Panc1 (cell line): ENCODE measurements at regions not wholly inside any gene's neighbourhood (a gene's known extent, or its start where the extent isn't known, plus 50 kb on each side); places are given as distances from the start of the nearest gene placed in this dataset.

Experiments
- ATAC-seq: fragments of 200-7000 bp; cut with Tn5 transposase; 2 replicates; pipeline ENCODE4 v1.9.1; 2020; ENCODE audit warnings: mild to moderate bottlenecking, moderate library complexity
- BruUV-seq: library from RNA; stranded (reverse); fragments of 400-500 nt; replicated peaks from 2 replicates; lab custom pipeline; 2021; lab: Mats Ljungman, UMichigan
- CTCF ChIA-PET: fragments of 300-600 bp; sonication (Branson Sonifier 250); formaldehyde crosslinking; loops from one replicate; lab custom pipeline; 2022; ENCODE audit warnings: antibody characterized with exemption; lab: Charles Lee
- POLR2A ChIA-PET: fragments of 300-600 bp; sonication (Branson Sonifier 250); formaldehyde crosslinking; loops from one replicate; lab custom pipeline; 2022; ENCODE audit warnings: antibody characterized with exemption; lab: Charles Lee
- DNase-seq: peaks from one replicate; pipeline ENCODE4 v3.0.0-alpha.2; 2010; ENCODE audit warnings: low read depth, low spot score
- H3K27ac ChIP-seq: 2 replicates; pipeline ENCODE4 v1.5.1; 2011; ENCODE audit warnings: mild to moderate bottlenecking, low read length, inconsistent platforms
- H3K27me3 ChIP-seq: fragments of 200-500 bp; sonication (Bioruptor generic); 2 replicates; pipeline ENCODE4 v1.6.0; 2014; ENCODE audit warnings: low read length, inconsistent platforms; ENCODE audit not compliant: control insufficient read depth, insufficient read depth
- H3K36me3 ChIP-seq: fragments of 200-500 bp; sonication (Bioruptor generic); 2 replicates; pipeline ENCODE4 v1.5.1; 2014; ENCODE audit warnings: inconsistent platforms, mild to moderate bottlenecking, low read length, moderate library complexity; ENCODE audit not compliant: control insufficient read depth, insufficient read depth
- H3K4me1 ChIP-seq: 2 replicates; pipeline ENCODE4 v1.5.1; 2011; ENCODE audit warnings: inconsistent platforms, mild to moderate bottlenecking, low read length, moderate library complexity; ENCODE audit not compliant: control insufficient read depth, insufficient read depth
- H3K4me3 ChIP-seq, 2 experiments: 2 replicates each; pipeline ENCODE4 v1.5.1; 2011 to 2012; ENCODE audit warnings: low read depth in 2 of 2, low read length in 2 of 2, mild to moderate bottlenecking in 2 of 2, inconsistent platforms in 1 of 2, moderate library complexity in 1 of 2
- H3K9me3 ChIP-seq: fragments of 200-500 bp; sonication (Bioruptor generic); 2 replicates; pipeline ENCODE4 v1.5.1; 2014; ENCODE audit warnings: low read depth, mild to moderate bottlenecking, inconsistent platforms, low read length, moderate library complexity; ENCODE audit not compliant: control insufficient read depth, insufficient read depth
- POLR2AphosphoS5 ChIP-seq: IDR thresholded peaks from 2 replicates; pipeline ENCODE4 v1.6.1; 2012; ENCODE audit warnings: mild to moderate bottlenecking, low read depth, low read length, moderate library complexity
- SIN3A ChIP-seq: IDR thresholded peaks from 2 replicates; pipeline ENCODE4 v1.6.1; 2012; ENCODE audit warnings: low read depth, mild to moderate bottlenecking, low read length, moderate library complexity, borderline replicate concordance; ENCODE audit not compliant: insufficient read depth
- TCF7L2 ChIP-seq: IDR thresholded peaks from 2 replicates; pipeline ENCODE4 v1.6.1; 2011; ENCODE audit warnings: mild to moderate bottlenecking, low read depth, low read length, inconsistent platforms
- in situ Hi-C: cut with HindIII; loops from 2 replicates; pipeline ENCODE4 v1.10.0; 2016; ENCODE audit warnings: low sequenced_read_pairs, low pct_unique_long_range_greater_than_20kb
- intact Hi-C: fragments of 100-400 bp; cut with micrococcal nuclease; formaldehyde crosslinking; loops from one replicate; pipeline ENCODE4 v1.10.0; 2022; ENCODE audit not compliant: unreplicated experiment
- TF ChIP-seq, protein P1 (sequence below), 2 experiments: IDR thresholded peaks; 2 replicates each; pipeline ENCODE4 v1.6.1; 2011 to 2012; ENCODE audit warnings: low read depth in 2 of 2, control low read depth in 1 of 2, low read length in 1 of 2, mild to moderate bottlenecking in 1 of 2, moderate library complexity in 1 of 2; ENCODE audit not compliant: insufficient read depth in 1 of 2
- TF ChIP-seq, protein P2 (sequence below): fragments of 450-650 bp; IDR thresholded peaks from 2 replicates; pipeline ENCODE4 v1.5.1; 2017; ENCODE audit warnings: mild to moderate bottlenecking

DNA sequence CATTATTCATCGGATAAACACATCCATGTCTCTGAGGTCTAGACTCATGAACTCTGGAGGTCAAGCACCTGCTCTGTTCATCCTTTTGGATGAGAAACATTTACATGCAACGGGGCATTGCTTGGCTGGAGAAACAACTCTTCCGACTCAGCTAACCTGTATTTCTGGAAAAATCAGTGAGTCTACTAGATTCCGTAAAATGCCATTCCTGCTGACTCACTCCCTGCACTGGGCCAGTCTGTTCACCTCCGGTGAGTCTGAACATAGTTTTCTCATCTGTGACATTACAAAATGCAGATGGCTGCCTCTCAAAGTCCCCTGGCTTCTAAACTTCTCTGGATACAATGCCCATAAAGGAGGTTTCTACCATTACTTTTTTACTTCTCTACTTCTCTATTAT is 185.7 kb upstream of the HS3ST1 start:
- intact Hi-C loops (no loop called here), in situ Hi-C loops (no loop called here)
- no peak for ATAC-seq
- TF ChIP-seq POLR2AphosphoS5 (no peak), SIN3A (no peak), TCF7L2 (no peak)
- TF ChIP-seq, protein P1, sequence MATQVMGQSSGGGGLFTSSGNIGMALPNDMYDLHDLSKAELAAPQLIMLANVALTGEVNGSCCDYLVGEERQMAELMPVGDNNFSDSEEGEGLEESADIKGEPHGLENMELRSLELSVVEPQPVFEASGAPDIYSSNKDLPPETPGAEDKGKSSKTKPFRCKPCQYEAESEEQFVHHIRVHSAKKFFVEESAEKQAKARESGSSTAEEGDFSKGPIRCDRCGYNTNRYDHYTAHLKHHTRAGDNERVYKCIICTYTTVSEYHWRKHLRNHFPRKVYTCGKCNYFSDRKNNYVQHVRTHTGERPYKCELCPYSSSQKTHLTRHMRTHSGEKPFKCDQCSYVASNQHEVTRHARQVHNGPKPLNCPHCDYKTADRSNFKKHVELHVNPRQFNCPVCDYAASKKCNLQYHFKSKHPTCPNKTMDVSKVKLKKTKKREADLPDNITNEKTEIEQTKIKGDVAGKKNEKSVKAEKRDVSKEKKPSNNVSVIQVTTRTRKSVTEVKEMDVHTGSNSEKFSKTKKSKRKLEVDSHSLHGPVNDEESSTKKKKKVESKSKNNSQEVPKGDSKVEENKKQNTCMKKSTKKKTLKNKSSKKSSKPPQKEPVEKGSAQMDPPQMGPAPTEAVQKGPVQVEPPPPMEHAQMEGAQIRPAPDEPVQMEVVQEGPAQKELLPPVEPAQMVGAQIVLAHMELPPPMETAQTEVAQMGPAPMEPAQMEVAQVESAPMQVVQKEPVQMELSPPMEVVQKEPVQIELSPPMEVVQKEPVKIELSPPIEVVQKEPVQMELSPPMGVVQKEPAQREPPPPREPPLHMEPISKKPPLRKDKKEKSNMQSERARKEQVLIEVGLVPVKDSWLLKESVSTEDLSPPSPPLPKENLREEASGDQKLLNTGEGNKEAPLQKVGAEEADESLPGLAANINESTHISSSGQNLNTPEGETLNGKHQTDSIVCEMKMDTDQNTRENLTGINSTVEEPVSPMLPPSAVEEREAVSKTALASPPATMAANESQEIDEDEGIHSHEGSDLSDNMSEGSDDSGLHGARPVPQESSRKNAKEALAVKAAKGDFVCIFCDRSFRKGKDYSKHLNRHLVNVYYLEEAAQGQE (IDR thresholded peaks at IDR 0.05; ENCODE audit: insufficient read depth in 1 of 2, low read depth in 2 of 2, low read length in 1 of 2) = no peak
- TF ChIP-seq, protein P2, sequence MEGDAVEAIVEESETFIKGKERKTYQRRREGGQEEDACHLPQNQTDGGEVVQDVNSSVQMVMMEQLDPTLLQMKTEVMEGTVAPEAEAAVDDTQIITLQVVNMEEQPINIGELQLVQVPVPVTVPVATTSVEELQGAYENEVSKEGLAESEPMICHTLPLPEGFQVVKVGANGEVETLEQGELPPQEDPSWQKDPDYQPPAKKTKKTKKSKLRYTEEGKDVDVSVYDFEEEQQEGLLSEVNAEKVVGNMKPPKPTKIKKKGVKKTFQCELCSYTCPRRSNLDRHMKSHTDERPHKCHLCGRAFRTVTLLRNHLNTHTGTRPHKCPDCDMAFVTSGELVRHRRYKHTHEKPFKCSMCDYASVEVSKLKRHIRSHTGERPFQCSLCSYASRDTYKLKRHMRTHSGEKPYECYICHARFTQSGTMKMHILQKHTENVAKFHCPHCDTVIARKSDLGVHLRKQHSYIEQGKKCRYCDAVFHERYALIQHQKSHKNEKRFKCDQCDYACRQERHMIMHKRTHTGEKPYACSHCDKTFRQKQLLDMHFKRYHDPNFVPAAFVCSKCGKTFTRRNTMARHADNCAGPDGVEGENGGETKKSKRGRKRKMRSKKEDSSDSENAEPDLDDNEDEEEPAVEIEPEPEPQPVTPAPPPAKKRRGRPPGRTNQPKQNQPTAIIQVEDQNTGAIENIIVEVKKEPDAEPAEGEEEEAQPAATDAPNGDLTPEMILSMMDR = no peak
- POLR2A ChIA-PET = no interaction called here
- BruUV-seq = no TSS peak
- DNase-seq = no peak
- CTCF ChIA-PET = no interaction called here
- Histone ChIP-seq H3K36me3 (no peaks in the 10 kb centered on the region), H3K27me3 (no peaks in the 10 kb centered on the region), H3K9me3 (no peaks in the 10 kb centered on the region), H3K27ac (no peak overlapping the region), H3K4me3 (no peak overlapping the region), H3K4me1 (no peaks in the 10 kb centered on the region)

DNA sequence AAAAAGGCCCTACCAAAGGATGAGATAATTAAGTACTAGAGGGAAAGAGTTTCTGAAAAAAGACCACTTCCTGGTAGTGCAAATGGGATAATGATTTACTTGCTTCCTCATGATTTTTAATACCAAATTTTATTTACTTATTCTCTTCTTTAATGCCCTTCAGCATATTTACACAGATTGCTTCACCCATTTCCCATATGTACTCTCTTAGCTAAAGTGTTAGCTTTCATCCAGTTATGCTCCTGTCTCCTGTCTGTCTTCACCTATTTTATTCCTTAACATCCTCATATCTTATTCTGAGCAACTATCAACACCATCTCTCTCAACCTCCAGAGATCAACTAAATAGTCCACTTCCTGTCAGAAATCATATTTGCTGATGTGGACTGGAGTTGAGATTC is 183.2 kb upstream of the HS3ST1 start:
- ATAC-seq (no peak), DNase-seq (no peak)
- CTCF ChIA-PET = no interaction called here
- no peaks in the 10 kb centered on the region for H3K27me3 ChIP-seq
- no peaks in the 10 kb centered on the region for H3K4me1 ChIP-seq
- no peak overlapping the region for H3K4me3 ChIP-seq
- TF ChIP-seq POLR2AphosphoS5 = no peak
- no peak for TF ChIP-seq TCF7L2
- TF ChIP-seq, protein P2 = no peak
- TF ChIP-seq, protein P1 (IDR thresholded peaks at IDR 0.05; ENCODE audit: insufficient read depth in 1 of 2, low read depth in 2 of 2, low read length in 1 of 2) = no peak
- no peak for TF ChIP-seq SIN3A
- intact Hi-C loops (no loop called here), in situ Hi-C loops (no loop called here)
- BruUV-seq = no TSS peak
- POLR2A ChIA-PET = no interaction called here
- H3K36me3 ChIP-seq = no peaks in the 10 kb centered on the region
- no peak overlapping the region for H3K27ac ChIP-seq
- no peaks in the 10 kb centered on the region for H3K9me3 ChIP-seq
